ENCODE measurements at regions not wholly inside any gene's neighbourhood (a gene's known extent, or its start where the extent isn't known, plus 50 kb on each side); places are given as distances from the start of the nearest gene placed in this dataset.

GRCh38 chr20:60903325-60903971, 348.6 kb upstream of the CDH4 start:
- H3K4me3 ChIP-seq (ENCODE audit: low read length) = no peak overlapping the region
- ChIA-PET CTCF (no interaction called here), POLR2A (no interaction called here)
- peaks cover 0 to 16% of the 10 kb centered on the region in 2 experiments for H3K9me3 ChIP-seq (ENCODE audit: control insufficient read depth in 1 of 2, insufficient read depth in 1 of 2, low read length in 2 of 2)
- TF ChIP-seq CTCF (IDR thresholded peaks at IDR 0.05) = no peak
- no peak overlapping the region for H3K27ac Mint-ChIP-seq
- DNase-seq (no peak), ATAC-seq (ENCODE audit: poor library complexity) (no peak)
- no peak overlapping the region for H3K4me3 Mint-ChIP-seq
- H3K4me1 ChIP-seq (ENCODE audit: insufficient read depth, low read length) = no peaks in the 10 kb centered on the region
- no peaks in the 10 kb centered on the region for H3K27me3 ChIP-seq (ENCODE audit: control insufficient read depth in 1 of 2, insufficient read depth in 2 of 2, low read length in 2 of 2)
- intact Hi-C loops (cut with DNase I, micrococcal nuclease) = no loop called here
- H3K4me1 Mint-ChIP-seq (ENCODE audit: low read depth) = no peaks in the 10 kb centered on the region
- peaks cover 10% of the 10 kb centered on the region for H3K27me3 Mint-ChIP-seq
- H3K27ac ChIP-seq (ENCODE audit: low read depth in 1 of 2, low read length in 2 of 2) = no peak overlapping the region
- no peaks in the 10 kb centered on the region for H3K36me3 ChIP-seq (ENCODE audit: insufficient read depth, low read length)
- peaks cover 3% of the 10 kb centered on the region for H3K9me3 Mint-ChIP-seq
- no peaks in the 10 kb centered on the region for H3K36me3 Mint-ChIP-seq (ENCODE audit: low read depth)

- Mint-ChIP-seq H3K4me1 (ENCODE audit: low read depth) (no peaks in the 10 kb centered on the region), H3K4me3 (no peak overlapping the region), H3K27me3 (peaks cover 10% of the 10 kb centered on the region), H3K9me3 (peaks cover 3% of the 10 kb centered on the region), H3K27ac (no peak overlapping the region), H3K36me3 (ENCODE audit: low read depth) (no peaks in the 10 kb centered on the region)
- CTCF ChIA-PET = no interaction called here
- H3K9me3 ChIP-seq (ENCODE audit: control insufficient read depth in 1 of 2, insufficient read depth in 1 of 2, low read length in 2 of 2) = peaks cover 0 to 16% of the 10 kb centered on the region in 2 experiments
- ATAC-seq (ENCODE audit: poor library complexity) (no peak), DNase-seq (no peak)
- POLR2A ChIA-PET = no interaction called here
- H3K4me1 ChIP-seq (ENCODE audit: insufficient read depth, low read length) = no peaks in the 10 kb centered on the region
- H3K4me3 ChIP-seq (ENCODE audit: low read length) = no peak overlapping the region
- H3K36me3 ChIP-seq (ENCODE audit: insufficient read depth, low read length) = no peaks in the 10 kb centered on the region
- no peak overlapping the region for H3K27ac ChIP-seq (ENCODE audit: low read depth in 1 of 2, low read length in 2 of 2)
- intact Hi-C loops (cut with DNase I, micrococcal nuclease) = no loop called here
- no peaks in the 10 kb centered on the region for H3K27me3 ChIP-seq (ENCODE audit: control insufficient read depth in 1 of 2, insufficient read depth in 2 of 2, low read length in 2 of 2)
- no peak for TF ChIP-seq CTCF (IDR thresholded peaks at IDR 0.05)
These were observed 347.3 kb upstream of the CDH4 start for GRCh38 chr20:60904730-60905129.

GRCh38 chr20:60905919-60906318, 346.1 kb upstream of the CDH4 start:
- ATAC-seq (ENCODE audit: poor library complexity) (no peak), DNase-seq (no peak)
- H3K27me3 ChIP-seq (ENCODE audit: control insufficient read depth in 1 of 2, insufficient read depth in 2 of 2, low read length in 2 of 2) = no peaks in the 10 kb centered on the region
- Mint-ChIP-seq H3K27ac (no peak overlapping the region), H3K27me3 (peaks cover 10% of the 10 kb centered on the region), H3K4me1 (ENCODE audit: low read depth) (no peaks in the 10 kb centered on the region), H3K36me3 (ENCODE audit: low read depth) (no peaks in the 10 kb centered on the region), H3K9me3 (peaks cover 3% of the 10 kb centered on the region), H3K4me3 (no peak overlapping the region)
- CTCF ChIA-PET = no interaction called here
- H3K4me3 ChIP-seq (ENCODE audit: low read length) = no peak overlapping the region
- POLR2A ChIA-PET = no interaction called here
- intact Hi-C loops (cut with DNase I, micrococcal nuclease) = no loop called here
- no peak overlapping the region for H3K27ac ChIP-seq (ENCODE audit: low read depth in 1 of 2, low read length in 2 of 2)
- H3K9me3 ChIP-seq (ENCODE audit: control insufficient read depth in 1 of 2, insufficient read depth in 1 of 2, low read length in 2 of 2) = peaks cover 0 to 16% of the 10 kb centered on the region in 2 experiments
- no peaks in the 10 kb centered on the region for H3K4me1 ChIP-seq (ENCODE audit: insufficient read depth, low read length)
- H3K36me3 ChIP-seq (ENCODE audit: insufficient read depth, low read length) = no peaks in the 10 kb centered on the region
- TF ChIP-seq CTCF (IDR thresholded peaks at IDR 0.05) = no peak

All from CD4-positive, alpha-beta T cell (primary cell).